ENCODE measurements at regions not wholly inside any gene's neighbourhood (a gene's known extent, or its start where the extent isn't known, plus 50 kb on each side); places are given as distances from the start of the nearest gene placed in this dataset.

DNA sequence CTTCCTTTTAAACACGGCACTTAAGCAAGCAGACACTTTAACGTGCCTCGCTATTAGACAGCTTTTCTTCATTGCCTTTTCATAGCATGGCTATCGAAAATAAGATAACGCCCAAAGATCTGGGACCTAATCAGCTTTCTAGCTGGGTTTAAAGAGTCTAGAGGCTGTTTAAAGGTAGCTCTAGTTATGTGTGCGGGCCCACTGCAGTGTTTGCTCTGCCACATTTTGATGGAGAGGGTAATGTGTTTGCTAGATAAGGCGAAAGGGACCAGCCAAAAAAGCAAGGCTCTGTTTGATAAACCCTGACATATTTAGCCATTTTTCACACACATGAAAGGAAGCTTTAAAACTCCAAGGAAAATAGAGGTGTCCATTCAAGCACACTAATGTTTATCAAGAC is 91.6 kb downstream of the NR2F2 start (continued):
- TF ChIP-seq ZC3H4 (CRISPR knock-in tag; IDR thresholded peaks at IDR 0.05; ENCODE audit: borderline replicate concordance) (no peak), RBM15 (IDR thresholded peaks at IDR 0.05; ENCODE audit: insufficient read depth, low read length) (no peak), KAT8 (IDR thresholded peaks at IDR 0.05; ENCODE audit: low read depth) (no peak), STAT5A (IDR thresholded peaks at IDR 0.05; ENCODE audit: borderline replicate concordance, low read length) (peak; percentile 75; the same call in 1 of the 2 replicates), PHF20 (IDR thresholded peaks at IDR 0.05; ENCODE audit: partially characterized antibody) (no peak), ZNF282 (CRISPR knock-in tag; IDR thresholded peaks at IDR 0.05) (no peak), EP300 (IDR thresholded peaks at IDR 0.05; ENCODE audit: low read length) (peak; percentile 48; the same call in 1 of the 2 replicates), RCOR1 (IDR thresholded peaks at IDR 0.05; ENCODE audit: borderline replicate concordance in 1 of 2, low read depth in 2 of 2, low read length in 2 of 2) (peak in 1 of 2 experiments; percentile 17; a peak in 1 of 4 replicates), SMAD2 (IDR thresholded peaks at IDR 0.05; ENCODE audit: low read depth, low read length) (no peak), NFXL1 (CRISPR knock-in tag; IDR thresholded peaks at IDR 0.05) (no peak), ZNF41 (CRISPR knock-in tag; conservative IDR thresholded peaks at IDR 0.05) (no peak), SRSF7 (optimal IDR thresholded peaks at IDR 0.05; ENCODE audit: low read depth, low read length) (no peak), NCOR1 (IDR thresholded peaks at IDR 0.05) (peak; percentile 82), U2AF1 (optimal IDR thresholded peaks at IDR 0.05; ENCODE audit: low read depth, low read length) (no peak), CBX3 (IDR thresholded peaks at IDR 0.05; ENCODE audit: borderline replicate concordance in 1 of 2, low read length in 2 of 2) (peak in 1 of 2 experiments; percentile 72; a peak in 1 of 3 replicates)
- TF ChIP-seq, protein P1, sequence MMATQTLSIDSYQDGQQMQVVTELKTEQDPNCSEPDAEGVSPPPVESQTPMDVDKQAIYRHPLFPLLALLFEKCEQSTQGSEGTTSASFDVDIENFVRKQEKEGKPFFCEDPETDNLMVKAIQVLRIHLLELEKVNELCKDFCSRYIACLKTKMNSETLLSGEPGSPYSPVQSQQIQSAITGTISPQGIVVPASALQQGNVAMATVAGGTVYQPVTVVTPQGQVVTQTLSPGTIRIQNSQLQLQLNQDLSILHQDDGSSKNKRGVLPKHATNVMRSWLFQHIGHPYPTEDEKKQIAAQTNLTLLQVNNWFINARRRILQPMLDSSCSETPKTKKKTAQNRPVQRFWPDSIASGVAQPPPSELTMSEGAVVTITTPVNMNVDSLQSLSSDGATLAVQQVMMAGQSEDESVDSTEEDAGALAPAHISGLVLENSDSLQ (IDR thresholded peaks at IDR 0.05) = peak; percentile 75
- TF ChIP-seq, protein P2, sequence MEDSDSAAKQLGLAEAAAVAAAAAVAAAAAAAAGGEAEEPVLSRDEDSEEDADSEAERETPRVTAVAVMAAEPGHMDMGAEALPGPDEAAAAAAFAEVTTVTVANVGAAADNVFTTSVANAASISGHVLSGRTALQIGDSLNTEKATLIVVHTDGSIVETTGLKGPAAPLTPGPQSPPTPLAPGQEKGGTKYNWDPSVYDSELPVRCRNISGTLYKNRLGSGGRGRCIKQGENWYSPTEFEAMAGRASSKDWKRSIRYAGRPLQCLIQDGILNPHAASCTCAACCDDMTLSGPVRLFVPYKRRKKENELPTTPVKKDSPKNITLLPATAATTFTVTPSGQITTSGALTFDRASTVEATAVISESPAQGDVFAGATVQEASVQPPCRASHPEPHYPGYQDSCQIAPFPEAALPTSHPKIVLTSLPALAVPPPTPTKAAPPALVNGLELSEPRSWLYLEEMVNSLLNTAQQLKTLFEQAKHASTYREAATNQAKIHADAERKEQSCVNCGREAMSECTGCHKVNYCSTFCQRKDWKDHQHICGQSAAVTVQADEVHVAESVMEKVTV (CRISPR knock-in tag; IDR thresholded peaks at IDR 0.05) = no peak
- TF ChIP-seq, protein P3, sequence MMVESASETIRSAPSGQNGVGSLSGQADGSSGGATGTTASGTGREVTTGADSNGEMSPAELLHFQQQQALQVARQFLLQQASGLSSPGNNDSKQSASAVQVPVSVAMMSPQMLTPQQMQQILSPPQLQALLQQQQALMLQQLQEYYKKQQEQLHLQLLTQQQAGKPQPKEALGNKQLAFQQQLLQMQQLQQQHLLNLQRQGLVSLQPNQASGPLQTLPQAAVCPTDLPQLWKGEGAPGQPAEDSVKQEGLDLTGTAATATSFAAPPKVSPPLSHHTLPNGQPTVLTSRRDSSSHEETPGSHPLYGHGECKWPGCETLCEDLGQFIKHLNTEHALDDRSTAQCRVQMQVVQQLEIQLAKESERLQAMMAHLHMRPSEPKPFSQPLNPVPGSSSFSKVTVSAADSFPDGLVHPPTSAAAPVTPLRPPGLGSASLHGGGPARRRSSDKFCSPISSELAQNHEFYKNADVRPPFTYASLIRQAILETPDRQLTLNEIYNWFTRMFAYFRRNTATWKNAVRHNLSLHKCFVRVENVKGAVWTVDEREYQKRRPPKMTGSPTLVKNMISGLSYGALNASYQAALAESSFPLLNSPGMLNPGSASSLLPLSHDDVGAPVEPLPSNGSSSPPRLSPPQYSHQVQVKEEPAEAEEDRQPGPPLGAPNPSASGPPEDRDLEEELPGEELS (CRISPR knock-in tag; IDR thresholded peaks at IDR 0.05; ENCODE audit: borderline replicate concordance) = no peak
- TF ChIP-seq, protein P4, sequence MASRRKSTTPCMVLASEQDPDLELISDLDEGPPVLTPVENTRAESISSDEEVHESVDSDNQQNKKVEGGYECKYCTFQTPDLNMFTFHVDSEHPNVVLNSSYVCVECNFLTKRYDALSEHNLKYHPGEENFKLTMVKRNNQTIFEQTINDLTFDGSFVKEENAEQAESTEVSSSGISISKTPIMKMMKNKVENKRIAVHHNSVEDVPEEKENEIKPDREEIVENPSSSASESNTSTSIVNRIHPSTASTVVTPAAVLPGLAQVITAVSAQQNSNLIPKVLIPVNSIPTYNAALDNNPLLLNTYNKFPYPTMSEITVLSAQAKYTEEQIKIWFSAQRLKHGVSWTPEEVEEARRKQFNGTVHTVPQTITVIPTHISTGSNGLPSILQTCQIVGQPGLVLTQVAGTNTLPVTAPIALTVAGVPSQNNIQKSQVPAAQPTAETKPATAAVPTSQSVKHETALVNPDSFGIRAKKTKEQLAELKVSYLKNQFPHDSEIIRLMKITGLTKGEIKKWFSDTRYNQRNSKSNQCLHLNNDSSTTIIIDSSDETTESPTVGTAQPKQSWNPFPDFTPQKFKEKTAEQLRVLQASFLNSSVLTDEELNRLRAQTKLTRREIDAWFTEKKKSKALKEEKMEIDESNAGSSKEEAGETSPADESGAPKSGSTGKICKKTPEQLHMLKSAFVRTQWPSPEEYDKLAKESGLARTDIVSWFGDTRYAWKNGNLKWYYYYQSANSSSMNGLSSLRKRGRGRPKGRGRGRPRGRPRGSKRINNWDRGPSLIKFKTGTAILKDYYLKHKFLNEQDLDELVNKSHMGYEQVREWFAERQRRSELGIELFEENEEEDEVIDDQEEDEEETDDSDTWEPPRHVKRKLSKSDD (conservative IDR thresholded peaks at IDR 0.05; ENCODE audit: low read length) = no peak
- TF ChIP-seq, protein P5, sequence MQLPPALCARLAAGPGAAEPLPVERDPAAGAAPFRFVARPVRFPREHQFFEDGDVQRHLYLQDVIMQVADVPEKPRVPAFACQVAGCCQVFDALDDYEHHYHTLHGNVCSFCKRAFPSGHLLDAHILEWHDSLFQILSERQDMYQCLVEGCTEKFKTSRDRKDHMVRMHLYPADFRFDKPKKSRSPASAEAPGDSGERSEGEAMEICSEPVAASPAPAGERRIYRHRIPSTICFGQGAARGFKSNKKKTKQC (CRISPR knock-in tag; IDR thresholded peaks at IDR 0.05) = no peak
- TF ChIP-seq, protein P6, sequence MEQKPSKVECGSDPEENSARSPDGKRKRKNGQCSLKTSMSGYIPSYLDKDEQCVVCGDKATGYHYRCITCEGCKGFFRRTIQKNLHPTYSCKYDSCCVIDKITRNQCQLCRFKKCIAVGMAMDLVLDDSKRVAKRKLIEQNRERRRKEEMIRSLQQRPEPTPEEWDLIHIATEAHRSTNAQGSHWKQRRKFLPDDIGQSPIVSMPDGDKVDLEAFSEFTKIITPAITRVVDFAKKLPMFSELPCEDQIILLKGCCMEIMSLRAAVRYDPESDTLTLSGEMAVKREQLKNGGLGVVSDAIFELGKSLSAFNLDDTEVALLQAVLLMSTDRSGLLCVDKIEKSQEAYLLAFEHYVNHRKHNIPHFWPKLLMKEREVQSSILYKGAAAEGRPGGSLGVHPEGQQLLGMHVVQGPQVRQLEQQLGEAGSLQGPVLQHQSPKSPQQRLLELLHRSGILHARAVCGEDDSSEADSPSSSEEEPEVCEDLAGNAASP (IDR thresholded peaks at IDR 0.05) = no peak

All from K562 (cell line).